ENCODE measurements at regions not wholly inside any gene's neighbourhood (a gene's known extent, or its start where the extent isn't known, plus 50 kb on each side); places are given as distances from the start of the nearest gene placed in this dataset.
"Not testable (repeated sequence)": the region's sequence is repeated elsewhere in the genome, so short reads cannot be mapped to it uniquely, and the experiment has no call there.

- intact Hi-C loops (cut with DNase I): no loop called here
- Histone ChIP-seq H3K36me3 (ENCODE audit: control insufficient read depth in 1 of 2, insufficient read depth in 2 of 2, low read length in 1 of 2) (no peaks in the 10 kb centered on the region), H3K4me1 (ENCODE audit: control insufficient read depth in 1 of 2, insufficient read depth in 2 of 2, low read length in 2 of 2) (no peaks in the 10 kb centered on the region), H3K27me3 (ENCODE audit: control insufficient read depth in 1 of 2, insufficient read depth in 2 of 2, low read length in 1 of 2) (no peaks in the 10 kb centered on the region), H3K4me3 (ENCODE audit: low read length in 2 of 2) (no peak overlapping the region), H3K9me3 (ENCODE audit: control insufficient read depth, low read length) (peaks cover 4% of the 10 kb centered on the region), H3K27ac (ENCODE audit: low read depth in 1 of 2, low read length in 2 of 2) (no peak overlapping the region)
- 94 to 97% methylated on average over 2 of the region's 2 CpGs for WGBS, 2 donors
- ATAC-seq (ENCODE audit: low FRiP score) (no peak), DNase-seq (no peak)
Observed at GRCh38 chr3:139180489-139180888, 135.8 kb upstream of the PRR23C start.

GRCh38 chr3:139182143-139182542 lies 137.5 kb upstream of the PRR23C start:
- Histone ChIP-seq H3K4me1 (ENCODE audit: control insufficient read depth in 1 of 2, insufficient read depth in 2 of 2, low read length in 2 of 2) (no peaks in the 10 kb centered on the region), H3K36me3 (ENCODE audit: control insufficient read depth in 1 of 2, insufficient read depth in 2 of 2, low read length in 1 of 2) (no peaks in the 10 kb centered on the region), H3K4me3 (ENCODE audit: low read length in 2 of 2) (no peak overlapping the region), H3K27ac (ENCODE audit: low read depth in 1 of 2, low read length in 2 of 2) (no peak overlapping the region), H3K27me3 (ENCODE audit: control insufficient read depth in 1 of 2, insufficient read depth in 2 of 2, low read length in 1 of 2) (no peaks in the 10 kb centered on the region), H3K9me3 (ENCODE audit: control insufficient read depth, low read length) (peaks cover 4% of the 10 kb centered on the region)
- ATAC-seq (ENCODE audit: low FRiP score): no peak
- WGBS, 2 donors: 36 to 52% methylated on average over 2 of the region's 2 CpGs
- no peak for DNase-seq
- intact Hi-C loops (cut with DNase I): no loop called here

- ATAC-seq (ENCODE audit: low FRiP score) (no peak), DNase-seq (no peak)
- intact Hi-C loops (cut with DNase I): no loop called here
- Histone ChIP-seq H3K27ac (ENCODE audit: low read depth in 1 of 2, low read length in 2 of 2) (no peak overlapping the region), H3K9me3 (ENCODE audit: control insufficient read depth, low read length) (peaks cover 4% of the 10 kb centered on the region), H3K27me3 (ENCODE audit: control insufficient read depth in 1 of 2, insufficient read depth in 2 of 2, low read length in 1 of 2) (no peaks in the 10 kb centered on the region), H3K36me3 (ENCODE audit: control insufficient read depth in 1 of 2, insufficient read depth in 2 of 2, low read length in 1 of 2) (no peaks in the 10 kb centered on the region), H3K4me1 (ENCODE audit: control insufficient read depth in 1 of 2, insufficient read depth in 2 of 2, low read length in 2 of 2) (no peaks in the 10 kb centered on the region), H3K4me3 (ENCODE audit: low read length in 2 of 2) (no peak overlapping the region)
- 63 to 71% methylated on average over 2 of the region's 2 CpGs for WGBS, 2 donors
Observed at GRCh38 chr3:139182598-139182997, 137.9 kb upstream of the PRR23C start.

- Histone ChIP-seq H3K27me3 (ENCODE audit: control insufficient read depth in 1 of 2, insufficient read depth in 2 of 2, low read length in 1 of 2) (no peaks in the 10 kb centered on the region), H3K4me3 (ENCODE audit: low read length in 2 of 2) (no peak overlapping the region), H3K4me1 (ENCODE audit: control insufficient read depth in 1 of 2, insufficient read depth in 2 of 2, low read length in 2 of 2) (no peaks in the 10 kb centered on the region), H3K36me3 (ENCODE audit: control insufficient read depth in 1 of 2, insufficient read depth in 2 of 2, low read length in 1 of 2) (no peaks in the 10 kb centered on the region), H3K9me3 (ENCODE audit: control insufficient read depth, low read length) (peaks cover 4% of the 10 kb centered on the region), H3K27ac (ENCODE audit: low read depth in 1 of 2, low read length in 2 of 2) (no peak overlapping the region)
- no peak for DNase-seq
- 81 to 87% methylated on average over 3 of the region's 3 CpGs for WGBS, 2 donors
- intact Hi-C loops (cut with DNase I): no loop called here
- no peak for ATAC-seq (ENCODE audit: low FRiP score)
Observed at GRCh38 chr3:139185527-139185926, 140.8 kb upstream of the PRR23C start.

GRCh38 chr3:139187154-139187553 lies 142.5 kb upstream of the PRR23C start:
- H3K36me3 ChIP-seq (ENCODE audit: control insufficient read depth in 1 of 2, insufficient read depth in 2 of 2, low read length in 1 of 2): no peaks in the 10 kb centered on the region
- ATAC-seq (ENCODE audit: low FRiP score) (no peak), DNase-seq (no peak)
- intact Hi-C loops (cut with DNase I): no loop called here
- no peak overlapping the region for H3K4me3 ChIP-seq (ENCODE audit: low read length in 2 of 2)
- WGBS, 2 donors: 13 to 15% methylated on average over 1 of the region's 1 CpG
- no peaks in the 10 kb centered on the region for H3K27me3 ChIP-seq (ENCODE audit: control insufficient read depth in 1 of 2, insufficient read depth in 2 of 2, low read length in 1 of 2)
- H3K9me3 ChIP-seq (ENCODE audit: control insufficient read depth, low read length): no peaks in the 10 kb centered on the region
- no peaks in the 10 kb centered on the region for H3K4me1 ChIP-seq (ENCODE audit: control insufficient read depth in 1 of 2, insufficient read depth in 2 of 2, low read length in 2 of 2)
- no peak overlapping the region for H3K27ac ChIP-seq (ENCODE audit: low read depth in 1 of 2, low read length in 2 of 2)

- 79 to 81% methylated on average over 4 of the region's 4 CpGs for WGBS, 2 donors
- no peaks in the 10 kb centered on the region for H3K4me1 ChIP-seq (ENCODE audit: control insufficient read depth in 1 of 2, insufficient read depth in 2 of 2, low read length in 2 of 2)
- DNase-seq (no peak), ATAC-seq (ENCODE audit: low FRiP score) (no peak)
- H3K9me3 ChIP-seq (ENCODE audit: control insufficient read depth, low read length): no peaks in the 10 kb centered on the region
- H3K4me3 ChIP-seq (ENCODE audit: low read length in 2 of 2): no peak overlapping the region
- intact Hi-C loops (cut with DNase I): no loop called here
- H3K27me3 ChIP-seq (ENCODE audit: control insufficient read depth in 1 of 2, insufficient read depth in 2 of 2, low read length in 1 of 2): no peaks in the 10 kb centered on the region
- no peaks in the 10 kb centered on the region for H3K36me3 ChIP-seq (ENCODE audit: control insufficient read depth in 1 of 2, insufficient read depth in 2 of 2, low read length in 1 of 2)
- no peak overlapping the region for H3K27ac ChIP-seq (ENCODE audit: low read depth in 1 of 2, low read length in 2 of 2)
Observed at GRCh38 chr3:139187648-139188047, 143.0 kb upstream of the PRR23C start.

GRCh38 chr3:139189943-139190342 lies 145.3 kb upstream of the PRR23C start:
- no peaks in the 10 kb centered on the region for H3K9me3 ChIP-seq (ENCODE audit: control insufficient read depth, low read length)
- 91 to 95% methylated on average over 5 of the region's 5 CpGs for WGBS, 2 donors
- no peaks in the 10 kb centered on the region for H3K4me1 ChIP-seq (ENCODE audit: control insufficient read depth in 1 of 2, insufficient read depth in 2 of 2, low read length in 2 of 2)
- no peaks in the 10 kb centered on the region for H3K36me3 ChIP-seq (ENCODE audit: control insufficient read depth in 1 of 2, insufficient read depth in 2 of 2, low read length in 1 of 2)
- DNase-seq: no peak
- H3K27me3 ChIP-seq (ENCODE audit: control insufficient read depth in 1 of 2, insufficient read depth in 2 of 2, low read length in 1 of 2): no peaks in the 10 kb centered on the region
- intact Hi-C loops (cut with DNase I): no loop called here
- no peak overlapping the region for H3K4me3 ChIP-seq (ENCODE audit: low read length in 2 of 2)
- no peak overlapping the region for H3K27ac ChIP-seq (ENCODE audit: low read depth in 1 of 2, low read length in 2 of 2)
- ATAC-seq (ENCODE audit: low FRiP score): no peak

GRCh38 chr3:139194421-139194820 lies 149.4 kb upstream of the MRPS22 start:
- H3K36me3 ChIP-seq (ENCODE audit: control insufficient read depth in 1 of 2, insufficient read depth in 2 of 2, low read length in 1 of 2); intact Hi-C loops (cut with DNase I); ATAC-seq (ENCODE audit: low FRiP score); H3K4me1 ChIP-seq (ENCODE audit: control insufficient read depth in 1 of 2, insufficient read depth in 2 of 2, low read length in 2 of 2); H3K27ac ChIP-seq (ENCODE audit: low read depth in 1 of 2, low read length in 2 of 2); DNase-seq; H3K4me3 ChIP-seq (ENCODE audit: low read length in 2 of 2); H3K27me3 ChIP-seq (ENCODE audit: control insufficient read depth in 1 of 2, insufficient read depth in 2 of 2, low read length in 1 of 2); H3K9me3 ChIP-seq (ENCODE audit: control insufficient read depth, low read length): not testable (repeated sequence)
- WGBS, 2 donors: 66 to 81% methylated on average over 2 of the region's 5 CpGs

GRCh38 chr3:139196146-139196545 lies 147.7 kb upstream of the MRPS22 start:
- WGBS, 2 donors: 87 to 94% methylated on average over 9 to 10 of the region's 10 CpGs
- ATAC-seq (ENCODE audit: low FRiP score); H3K36me3 ChIP-seq (ENCODE audit: control insufficient read depth in 1 of 2, insufficient read depth in 2 of 2, low read length in 1 of 2); H3K27ac ChIP-seq (ENCODE audit: low read depth in 1 of 2, low read length in 2 of 2); H3K27me3 ChIP-seq (ENCODE audit: control insufficient read depth in 1 of 2, insufficient read depth in 2 of 2, low read length in 1 of 2); H3K4me1 ChIP-seq (ENCODE audit: control insufficient read depth in 1 of 2, insufficient read depth in 2 of 2, low read length in 2 of 2); H3K4me3 ChIP-seq (ENCODE audit: low read length in 2 of 2); DNase-seq; H3K9me3 ChIP-seq (ENCODE audit: control insufficient read depth, low read length); intact Hi-C loops (cut with DNase I): not testable (repeated sequence)
